GM12873 (cell line): ENCODE measurements at regions not wholly inside any gene's neighbourhood (a gene's known extent, or its start where the extent isn't known, plus 50 kb on each side); places are given as distances from the start of the nearest gene placed in this dataset.

Experiments
- CTCF ChIP-seq: IDR thresholded peaks from 2 replicates; pipeline ENCODE4 v1.5.1; 2012; ENCODE audit warnings: low read depth, mild to moderate bottlenecking, moderate library complexity, low read length, control low read depth; ENCODE audit not compliant: insufficient read depth; ENCODE audit errors: missing control alignments

- TF ChIP-seq CTCF = no peak
These were observed 66.7 kb upstream of the E2F7 start for GRCh38 chr12:77131977-77132490.

- no peak for TF ChIP-seq CTCF
These were observed 64.8 kb upstream of the E2F7 start for GRCh38 chr12:77130193-77130592.

GRCh38 chr12:77124767-77125166, 59.4 kb upstream of the E2F7 start:
- no peak for TF ChIP-seq CTCF

- no peak for TF ChIP-seq CTCF
These were observed 57.3 kb upstream of the E2F7 start for GRCh38 chr12:77122661-77123060.

GRCh38 chr12:77122236-77122635, 56.9 kb upstream of the E2F7 start:
- no peak for TF ChIP-seq CTCF

GRCh38 chr12:77120156-77121085, 55.1 kb upstream of the E2F7 start:
- TF ChIP-seq CTCF = no peak

GRCh38 chr12:77118696-77119095, 53.3 kb upstream of the E2F7 start:
- no peak for TF ChIP-seq CTCF
